GM12875 (cell line): ENCODE measurements at regions not wholly inside any gene's neighbourhood (a gene's known extent, or its start where the extent isn't known, plus 50 kb on each side); places are given as distances from the start of the nearest gene placed in this dataset.

Source experiments
- H3K4me3 ChIP-seq: one replicate; pipeline ENCODE4 v1.5.1; 2011; ENCODE audit warnings: low read depth, low read length, control low read depth
- TF ChIP-seq, protein P1 (sequence below): IDR thresholded peaks from 2 replicates; pipeline ENCODE4 v1.5.1; 2011; ENCODE audit warnings: low read depth, mild to moderate bottlenecking, control low read depth, inconsistent platforms, low read length, moderate library complexity, borderline replicate concordance; ENCODE audit not compliant: insufficient read depth

DNA sequence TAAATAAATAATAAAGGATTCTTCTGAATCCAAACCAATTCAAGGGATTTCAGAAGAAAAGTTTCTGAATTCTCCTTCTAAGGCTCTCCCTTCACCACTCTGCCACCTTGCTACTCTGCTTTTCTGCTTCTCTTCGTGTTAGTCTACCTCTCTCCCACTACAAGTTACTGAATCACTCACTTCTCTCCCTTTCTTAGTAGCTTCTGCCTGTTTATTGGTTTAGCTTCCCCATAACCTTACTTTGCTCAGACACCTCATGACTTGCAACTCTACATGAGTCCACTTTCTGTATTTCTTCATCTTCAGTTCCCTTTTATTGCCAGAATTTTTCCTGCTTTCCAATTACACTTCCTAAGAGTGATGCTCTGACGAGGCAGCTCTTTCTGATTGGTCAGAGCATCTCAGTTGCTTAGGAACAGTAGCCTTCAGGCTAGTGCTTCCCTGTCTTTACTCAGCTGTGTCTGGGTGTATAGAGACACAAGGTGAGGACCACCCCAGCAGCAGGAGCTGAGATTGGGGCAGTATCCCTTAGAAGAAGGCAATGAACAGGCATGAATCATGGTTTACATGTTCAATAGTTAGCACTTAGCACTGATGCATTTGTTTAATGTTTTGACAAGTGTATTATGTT is 144.6 kb downstream of the SLC30A10 start:
- TF ChIP-seq, protein P1, sequence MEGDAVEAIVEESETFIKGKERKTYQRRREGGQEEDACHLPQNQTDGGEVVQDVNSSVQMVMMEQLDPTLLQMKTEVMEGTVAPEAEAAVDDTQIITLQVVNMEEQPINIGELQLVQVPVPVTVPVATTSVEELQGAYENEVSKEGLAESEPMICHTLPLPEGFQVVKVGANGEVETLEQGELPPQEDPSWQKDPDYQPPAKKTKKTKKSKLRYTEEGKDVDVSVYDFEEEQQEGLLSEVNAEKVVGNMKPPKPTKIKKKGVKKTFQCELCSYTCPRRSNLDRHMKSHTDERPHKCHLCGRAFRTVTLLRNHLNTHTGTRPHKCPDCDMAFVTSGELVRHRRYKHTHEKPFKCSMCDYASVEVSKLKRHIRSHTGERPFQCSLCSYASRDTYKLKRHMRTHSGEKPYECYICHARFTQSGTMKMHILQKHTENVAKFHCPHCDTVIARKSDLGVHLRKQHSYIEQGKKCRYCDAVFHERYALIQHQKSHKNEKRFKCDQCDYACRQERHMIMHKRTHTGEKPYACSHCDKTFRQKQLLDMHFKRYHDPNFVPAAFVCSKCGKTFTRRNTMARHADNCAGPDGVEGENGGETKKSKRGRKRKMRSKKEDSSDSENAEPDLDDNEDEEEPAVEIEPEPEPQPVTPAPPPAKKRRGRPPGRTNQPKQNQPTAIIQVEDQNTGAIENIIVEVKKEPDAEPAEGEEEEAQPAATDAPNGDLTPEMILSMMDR: no peak
- H3K4me3 ChIP-seq: no peak overlapping the region

DNA sequence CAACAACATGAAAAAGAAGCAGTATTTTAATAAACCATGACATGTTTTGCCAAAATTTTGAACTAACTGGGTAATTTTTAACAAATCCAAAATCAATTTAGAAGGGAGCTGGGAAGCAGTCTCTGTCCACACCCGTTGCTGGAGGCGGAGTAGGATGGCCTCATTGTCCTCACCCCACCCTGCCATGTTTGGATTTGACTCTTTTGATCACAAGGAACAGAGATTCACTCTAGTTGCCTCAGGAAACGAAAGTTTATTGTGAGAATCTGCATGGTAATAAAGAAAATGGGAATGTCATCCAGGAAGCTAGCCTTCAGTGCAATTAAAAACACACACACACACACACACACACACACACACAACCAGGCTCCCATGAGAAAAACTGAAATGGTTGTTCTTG is 145.4 kb downstream of the SLC30A10 start:
- H3K4me3 ChIP-seq: no peak overlapping the region
- TF ChIP-seq, protein P1: no peak

DNA sequence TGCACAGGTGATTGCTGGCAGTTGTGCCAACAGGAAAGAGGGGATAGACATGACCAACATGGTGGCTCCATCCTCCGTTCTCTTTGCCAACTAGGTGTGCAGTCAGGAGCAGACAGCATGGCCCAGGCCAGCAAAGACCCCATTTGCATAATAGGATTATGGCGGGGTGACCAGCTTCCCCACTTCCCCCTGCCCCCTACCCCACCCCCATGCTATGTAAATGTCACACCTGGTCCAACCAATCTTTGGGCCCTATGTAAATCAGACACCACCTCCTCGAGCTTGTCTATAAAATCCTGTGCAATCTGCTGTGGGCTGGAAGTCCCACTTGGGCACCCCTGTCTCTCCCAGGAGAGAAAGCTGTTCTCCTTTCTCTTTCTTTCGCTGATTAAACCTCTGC is 146.0 kb downstream of the SLC30A10 start:
- H3K4me3 ChIP-seq: no peak overlapping the region
- TF ChIP-seq, protein P1: no peak

DNA sequence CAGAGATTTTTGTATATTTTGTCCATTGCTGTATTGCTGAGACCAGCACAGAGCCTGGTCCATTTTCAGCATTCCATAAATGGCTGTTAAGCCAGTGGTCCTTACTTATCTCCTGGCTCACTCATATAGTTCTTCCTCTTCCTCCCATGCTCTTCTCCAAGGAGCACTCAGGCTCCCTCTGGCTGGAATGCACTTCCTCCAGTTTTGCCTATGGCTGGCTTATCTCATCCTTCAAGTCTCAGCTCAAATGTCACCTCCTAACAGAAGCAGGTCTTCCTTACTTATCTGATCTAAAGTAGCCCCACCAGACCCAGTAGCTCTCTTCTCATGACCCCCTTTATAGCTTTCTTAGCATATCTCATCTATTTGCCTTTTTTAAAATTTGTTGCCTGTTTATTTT is 146.9 kb downstream of the SLC30A10 start:
- H3K4me3 ChIP-seq: no peak overlapping the region
- TF ChIP-seq, protein P1: no peak

DNA sequence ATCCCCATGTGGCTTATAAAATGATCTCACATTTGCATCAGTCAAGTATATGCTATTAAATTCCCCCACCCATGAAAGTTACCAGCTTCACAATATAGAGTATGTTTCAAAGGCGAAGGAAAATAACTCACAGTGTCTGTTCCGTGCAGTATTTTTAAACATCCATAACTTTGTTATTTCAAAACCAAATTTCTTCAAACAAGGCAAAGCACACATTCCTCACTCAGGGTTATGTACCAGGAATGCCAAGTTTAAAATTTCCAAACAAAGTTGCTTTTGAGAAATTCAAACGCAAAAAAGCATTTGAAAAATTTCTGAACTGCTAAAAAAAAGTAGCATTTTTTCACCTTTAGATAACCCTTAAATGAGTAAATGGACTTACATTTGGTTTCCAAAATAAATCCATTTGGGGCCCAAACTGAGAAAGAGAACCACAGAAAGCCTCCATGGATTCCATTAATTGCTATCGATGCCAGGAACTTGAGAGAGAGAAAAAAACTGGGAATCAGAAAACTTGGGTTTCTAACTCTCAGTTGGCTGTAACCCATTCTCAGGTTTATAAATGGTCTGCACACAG is 149.5 kb downstream of the SLC30A10 start:
- TF ChIP-seq, protein P1: no peak
- H3K4me3 ChIP-seq: no peak overlapping the region

DNA sequence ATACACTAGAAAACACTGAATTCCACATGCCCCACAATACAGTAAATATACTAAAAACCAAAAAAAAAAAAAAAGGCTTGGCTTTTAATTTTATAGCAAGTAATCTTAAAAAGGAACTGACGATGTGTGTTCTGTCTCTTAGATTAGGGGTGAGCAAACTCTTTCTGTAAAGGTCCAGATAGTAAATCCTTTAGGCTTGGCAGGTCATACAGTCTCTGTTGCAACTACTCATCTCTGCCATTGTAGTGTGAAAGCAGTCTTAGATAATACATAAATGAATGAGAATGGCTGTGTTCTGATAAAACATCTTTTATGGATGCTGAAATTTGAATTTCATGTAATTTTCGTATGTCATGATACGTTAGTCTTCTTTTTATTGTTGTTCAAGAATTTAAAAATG is 150.2 kb downstream of the SLC30A10 start:
- no peak overlapping the region for H3K4me3 ChIP-seq
- TF ChIP-seq, protein P1: no peak

DNA sequence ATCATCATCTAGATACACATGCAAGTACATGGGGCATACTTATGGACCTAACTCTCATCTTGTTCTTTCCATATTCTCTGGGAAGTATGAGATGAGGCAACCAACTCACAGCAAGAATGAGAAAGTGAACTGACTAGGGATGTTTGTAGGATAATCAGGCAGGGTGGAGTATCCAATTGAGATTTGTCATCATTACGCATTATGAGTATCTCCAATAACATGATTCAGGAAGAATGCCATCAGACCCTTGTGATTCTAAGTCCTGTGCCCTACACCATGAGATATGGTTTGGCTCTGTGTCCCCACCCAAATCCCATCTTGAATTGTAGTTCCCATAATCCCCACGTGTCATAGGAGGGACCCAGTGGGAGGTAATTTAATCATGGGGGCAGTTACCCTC is 154.0 kb downstream of the SLC30A10 start:
- H3K4me3 ChIP-seq: no peak overlapping the region
- TF ChIP-seq, protein P1: no peak
